HCT116 (cell line): ENCODE measurements at regions not wholly inside any gene's neighbourhood (a gene's known extent, or its start where the extent isn't known, plus 50 kb on each side); places are given as distances from the start of the nearest gene placed in this dataset.

Experiments
- ATAC-seq: fragments of 200-7000 bp; cut with Tn5 transposase; 2 replicates; pipeline ENCODE4 v1.9.1; 2020; ENCODE audit warnings: mild to moderate bottlenecking, moderate library complexity
- BruUV-seq: library from RNA; stranded (reverse); fragments of 400-500 nt; replicated peaks from 2 replicates; lab custom pipeline; 2021; lab: Mats Ljungman, UMichigan
- CTCF ChIA-PET: fragments of 300-600 bp; sonication (Branson Sonifier 250); formaldehyde crosslinking; loops from one replicate; lab custom pipeline; 2021; ENCODE audit warnings: antibody characterized with exemption; lab: Charles Lee
- POLR2A ChIA-PET: fragments of 300-600, 350-600 bp; sonication (Branson Sonifier 250); formaldehyde crosslinking; loops from one replicate; lab custom pipeline; 2021; ENCODE audit warnings: antibody characterized with exemption; lab: Charles Lee
- RAD21 ChIA-PET, 2 experiments: fragments of 300-600 bp; sonication (Branson Sonifier 250); formaldehyde crosslinking; loops; one replicate each; lab custom pipeline; 2023; ENCODE audit warnings: low total read pairs in 2 of 2; ENCODE audit not compliant: uncharacterized antibody in 2 of 2, unreplicated experiment in 2 of 2, low non-redundant PET in 1 of 2; lab: Charles Lee
- DNase-seq: peaks from one replicate; pipeline ENCODE4 v3.0.0-alpha.2; 2010; ENCODE audit warnings: low read depth, low spot score
- H2AFZ ChIP-seq: fragments of 200-600 bp; shearing (Covaris generic), sonication (generic); 2 replicates; pipeline ENCODE4 v1.6.1; 2017; ENCODE audit warnings: low read depth, mixed run types, mixed read lengths, antibody characterized with exemption, low read length; ENCODE audit not compliant: poor library complexity, severe bottlenecking
- H3K27ac ChIP-seq: 2 replicates; pipeline ENCODE4 v1.5.1; 2012; ENCODE audit warnings: low read depth, low read length
- H3K27me3 ChIP-seq: fragments of 200-600 bp; sonication (generic); 2 replicates; pipeline ENCODE4 v1.6.1; 2016; ENCODE audit warnings: mixed run types, low read length, mixed read lengths; ENCODE audit not compliant: insufficient read depth
- H3K36me3 ChIP-seq, 2 experiments: fragments of 200-500 bp in 1 of 2; fragments of 200-600 bp in 1 of 2; sonication (Bioruptor generic) in 1 of 2; sonication (generic) in 1 of 2; 2 replicates each; pipeline versions ENCODE4 v1.5.1 to v1.6.1; 2014 to 2016; ENCODE audit warnings: low read length in 2 of 2, inconsistent platforms in 1 of 2, mixed read lengths in 1 of 2, mixed run types in 1 of 2; ENCODE audit not compliant: insufficient read depth in 2 of 2, control insufficient read depth in 1 of 2
- H3K4me1 ChIP-seq, 2 experiments: fragments of 200-600 bp in 1 of 2; sonication (generic) in 1 of 2; 2 replicates each; pipeline versions ENCODE4 v1.5.1 to v1.6.1; 2012 to 2017; ENCODE audit warnings: low read length in 2 of 2, inconsistent platforms in 1 of 2, mild to moderate bottlenecking in 1 of 2, mixed read lengths in 1 of 2, mixed run types in 1 of 2, moderate library complexity in 1 of 2; ENCODE audit not compliant: insufficient read depth in 2 of 2, control insufficient read depth in 1 of 2
- H3K4me2 ChIP-seq: fragments of 200-600 bp; sonication (generic); 2 replicates; pipeline ENCODE4 v1.6.1; 2017; ENCODE audit warnings: mixed run types, low read length, mixed read lengths
- H3K4me3 ChIP-seq, 2 experiments: fragments of 200-600 bp in 1 of 2; sonication (generic) in 1 of 2; replicated peaks in 1 of 2; 2 replicates each; pipeline ENCODE4 v1.5.1; 2011 to 2016; ENCODE audit warnings: low read length in 2 of 2, control low read depth in 1 of 2, low read depth in 1 of 2, mild to moderate bottlenecking in 1 of 2, mixed read lengths in 1 of 2, mixed run types in 1 of 2
- H3K79me2 ChIP-seq: fragments of 200-600 bp; sonication (generic); 2 replicates; pipeline ENCODE4 v1.6.1; 2017; ENCODE audit warnings: mild to moderate bottlenecking, mixed run types, low read length, moderate library complexity, mixed read lengths; ENCODE audit not compliant: insufficient read depth
- H3K9ac ChIP-seq: fragments of 200-600 bp; sonication (generic); 2 replicates; pipeline ENCODE4 v1.6.1; 2016; ENCODE audit warnings: low read length, mixed read lengths
- H3K9me2 ChIP-seq: fragments of 200-600 bp; sonication (generic), shearing (Covaris generic); 2 replicates; pipeline ENCODE4 v1.6.1; 2017; ENCODE audit warnings: mixed run types, mild to moderate bottlenecking, moderate library complexity; ENCODE audit not compliant: insufficient read depth
- H3K9me3 ChIP-seq, 2 experiments: fragments of 200-500 bp in 1 of 2; fragments of 200-600 bp in 1 of 2; sonication (Bioruptor generic) in 1 of 2; sonication (generic) in 1 of 2; 2 replicates each; pipeline ENCODE4 v1.6.1; 2014 to 2017; ENCODE audit warnings: low read length in 2 of 2, mixed read lengths in 2 of 2, inconsistent platforms in 1 of 2, low read depth in 1 of 2, mild to moderate bottlenecking in 1 of 2, mixed run types in 1 of 2, moderate library complexity in 1 of 2; ENCODE audit not compliant: control insufficient read depth in 1 of 2, insufficient read depth in 1 of 2
- H4K20me1 ChIP-seq: fragments of 200-600 bp; sonication (generic), shearing (Covaris generic); 2 replicates; pipeline ENCODE4 v1.6.1; 2017; ENCODE audit warnings: mixed run types, mild to moderate bottlenecking, moderate library complexity; ENCODE audit not compliant: insufficient read depth
- ATF3 ChIP-seq: IDR thresholded peaks from 2 replicates; pipeline ENCODE4 v1.6.1; 2012
- CBX3 ChIP-seq: IDR thresholded peaks from 2 replicates; pipeline ENCODE4 v1.6.1; 2012; ENCODE audit warnings: low read depth
- ELF1 ChIP-seq: IDR thresholded peaks from 2 replicates; pipeline ENCODE4 v1.6.1; 2012; ENCODE audit warnings: low read depth, borderline replicate concordance
- EZH2 ChIP-seq: fragments of 200-600 bp; sonication (generic); IDR thresholded peaks from 2 replicates; pipeline ENCODE4 v1.6.1; 2017; ENCODE audit warnings: antibody characterized with exemption, mixed run types
- POLR2A ChIP-seq: IDR thresholded peaks from 2 replicates; pipeline ENCODE4 v1.7.0; 2011; ENCODE audit warnings: borderline replicate concordance; ENCODE audit not compliant: insufficient read depth, insufficient read length; ENCODE audit errors: extremely low read depth
- TCF7L2 ChIP-seq: IDR thresholded peaks from 2 replicates; pipeline ENCODE4 v1.7.0; 2011; ENCODE audit warnings: borderline replicate concordance, inconsistent platforms; ENCODE audit not compliant: insufficient read depth, insufficient read length; ENCODE audit errors: extremely low read depth
- YY1 ChIP-seq: IDR thresholded peaks from 2 replicates; pipeline ENCODE4 v1.6.1; 2011; ENCODE audit warnings: low read length, low read depth, moderate library complexity, mild to moderate bottlenecking; ENCODE audit not compliant: insufficient replicate concordance; ENCODE audit errors: extremely low read depth
- ZFX ChIP-seq: fragments of 450-650 bp; IDR thresholded peaks from 2 replicates; pipeline ENCODE4 v1.6.1; 2017
- intact Hi-C: fragments of 100-400 bp; cut with micrococcal nuclease; formaldehyde crosslinking; loops from 2 replicates; pipeline ENCODE4 v1.10.0; 2022
- TF ChIP-seq, protein P1 (sequence below): IDR thresholded peaks from 2 replicates; pipeline ENCODE4 v1.6.1; 2012; ENCODE audit warnings: low read depth
- TF ChIP-seq, protein P2 (sequence below), 3 experiments: fragments of 200-600 bp in 1 of 3; sonication (generic) in 1 of 3; IDR thresholded peaks in 2 of 3; conservative IDR thresholded peaks in 1 of 3; 2 replicates each; pipeline ENCODE4 v1.5.1; 2012 to 2017; ENCODE audit warnings: low read depth in 2 of 3, low read length in 2 of 3, antibody characterized with exemption in 1 of 3, borderline replicate concordance in 1 of 3, control low read depth in 1 of 3, mild to moderate bottlenecking in 1 of 3, mixed read lengths in 1 of 3, mixed run types in 1 of 3, moderate library complexity in 1 of 3; ENCODE audit not compliant: insufficient read depth in 1 of 3
- TF ChIP-seq, protein P3 (sequence below): IDR thresholded peaks from 2 replicates; pipeline ENCODE4 v1.6.1; 2012

GRCh38 chr4:187780070-187780469, 215.5 kb upstream of the ZFP42 start (continued):
- TF ChIP-seq, protein P1, sequence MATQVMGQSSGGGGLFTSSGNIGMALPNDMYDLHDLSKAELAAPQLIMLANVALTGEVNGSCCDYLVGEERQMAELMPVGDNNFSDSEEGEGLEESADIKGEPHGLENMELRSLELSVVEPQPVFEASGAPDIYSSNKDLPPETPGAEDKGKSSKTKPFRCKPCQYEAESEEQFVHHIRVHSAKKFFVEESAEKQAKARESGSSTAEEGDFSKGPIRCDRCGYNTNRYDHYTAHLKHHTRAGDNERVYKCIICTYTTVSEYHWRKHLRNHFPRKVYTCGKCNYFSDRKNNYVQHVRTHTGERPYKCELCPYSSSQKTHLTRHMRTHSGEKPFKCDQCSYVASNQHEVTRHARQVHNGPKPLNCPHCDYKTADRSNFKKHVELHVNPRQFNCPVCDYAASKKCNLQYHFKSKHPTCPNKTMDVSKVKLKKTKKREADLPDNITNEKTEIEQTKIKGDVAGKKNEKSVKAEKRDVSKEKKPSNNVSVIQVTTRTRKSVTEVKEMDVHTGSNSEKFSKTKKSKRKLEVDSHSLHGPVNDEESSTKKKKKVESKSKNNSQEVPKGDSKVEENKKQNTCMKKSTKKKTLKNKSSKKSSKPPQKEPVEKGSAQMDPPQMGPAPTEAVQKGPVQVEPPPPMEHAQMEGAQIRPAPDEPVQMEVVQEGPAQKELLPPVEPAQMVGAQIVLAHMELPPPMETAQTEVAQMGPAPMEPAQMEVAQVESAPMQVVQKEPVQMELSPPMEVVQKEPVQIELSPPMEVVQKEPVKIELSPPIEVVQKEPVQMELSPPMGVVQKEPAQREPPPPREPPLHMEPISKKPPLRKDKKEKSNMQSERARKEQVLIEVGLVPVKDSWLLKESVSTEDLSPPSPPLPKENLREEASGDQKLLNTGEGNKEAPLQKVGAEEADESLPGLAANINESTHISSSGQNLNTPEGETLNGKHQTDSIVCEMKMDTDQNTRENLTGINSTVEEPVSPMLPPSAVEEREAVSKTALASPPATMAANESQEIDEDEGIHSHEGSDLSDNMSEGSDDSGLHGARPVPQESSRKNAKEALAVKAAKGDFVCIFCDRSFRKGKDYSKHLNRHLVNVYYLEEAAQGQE, result no peak

GRCh38 chr4:187782286-187782824, 213.2 kb upstream of the ZFP42 start:
- H3K9me3 ChIP-seq, result no peaks in the 10 kb centered on the region
- H3K4me2 ChIP-seq, result no peak overlapping the region
- no peaks in the 10 kb centered on the region for H3K79me2 ChIP-seq
- RAD21 ChIA-PET, result no interaction called here
- POLR2A ChIA-PET, result interaction anchor here (0.6 kb wide), 1 partner anchor 10 kb away, joined by 4 read pairs; no protein-coding TSS in a partner anchor
- H3K4me3 ChIP-seq, result no peak overlapping the region
- H3K27ac ChIP-seq, result no peak overlapping the region
- no peaks in the 10 kb centered on the region for H3K36me3 ChIP-seq
- H3K9me2 ChIP-seq, result no peaks in the 10 kb centered on the region
- DNase-seq, result no peak
- H3K27me3 ChIP-seq, result no peaks in the 10 kb centered on the region
- no peaks in the 10 kb centered on the region for H4K20me1 ChIP-seq
- H3K4me1 ChIP-seq, result no peaks in the 10 kb centered on the region
- intact Hi-C loops, result no loop called here
- no peak for TF ChIP-seq TCF7L2
- no peak for TF ChIP-seq YY1
- no peak for TF ChIP-seq CBX3
- TF ChIP-seq, protein P2, sequence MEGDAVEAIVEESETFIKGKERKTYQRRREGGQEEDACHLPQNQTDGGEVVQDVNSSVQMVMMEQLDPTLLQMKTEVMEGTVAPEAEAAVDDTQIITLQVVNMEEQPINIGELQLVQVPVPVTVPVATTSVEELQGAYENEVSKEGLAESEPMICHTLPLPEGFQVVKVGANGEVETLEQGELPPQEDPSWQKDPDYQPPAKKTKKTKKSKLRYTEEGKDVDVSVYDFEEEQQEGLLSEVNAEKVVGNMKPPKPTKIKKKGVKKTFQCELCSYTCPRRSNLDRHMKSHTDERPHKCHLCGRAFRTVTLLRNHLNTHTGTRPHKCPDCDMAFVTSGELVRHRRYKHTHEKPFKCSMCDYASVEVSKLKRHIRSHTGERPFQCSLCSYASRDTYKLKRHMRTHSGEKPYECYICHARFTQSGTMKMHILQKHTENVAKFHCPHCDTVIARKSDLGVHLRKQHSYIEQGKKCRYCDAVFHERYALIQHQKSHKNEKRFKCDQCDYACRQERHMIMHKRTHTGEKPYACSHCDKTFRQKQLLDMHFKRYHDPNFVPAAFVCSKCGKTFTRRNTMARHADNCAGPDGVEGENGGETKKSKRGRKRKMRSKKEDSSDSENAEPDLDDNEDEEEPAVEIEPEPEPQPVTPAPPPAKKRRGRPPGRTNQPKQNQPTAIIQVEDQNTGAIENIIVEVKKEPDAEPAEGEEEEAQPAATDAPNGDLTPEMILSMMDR (IDR thresholded peaks at IDR 0.05 in 2 of 3, conservative IDR thresholded peaks at IDR 0.05 in 1 of 3; ENCODE audit: borderline replicate concordance in 1 of 3, insufficient read depth in 1 of 3, low read depth in 2 of 3, low read length in 2 of 3), result no peak
- TF ChIP-seq ATF3, result no peak
- no peak for TF ChIP-seq ELF1
- TF ChIP-seq POLR2A, result no peak
- no peak for TF ChIP-seq ZFX
- TF ChIP-seq, protein P3, sequence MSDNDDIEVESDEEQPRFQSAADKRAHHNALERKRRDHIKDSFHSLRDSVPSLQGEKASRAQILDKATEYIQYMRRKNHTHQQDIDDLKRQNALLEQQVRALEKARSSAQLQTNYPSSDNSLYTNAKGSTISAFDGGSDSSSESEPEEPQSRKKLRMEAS, result no peak
- no peak for TF ChIP-seq EZH2
- no peak for ATAC-seq
- CTCF ChIA-PET, result no interaction called here
- H2AFZ ChIP-seq, result no peak overlapping the region
- no TSS peak for BruUV-seq
- H3K9ac ChIP-seq, result no peak overlapping the region
